ENCODE measurements at regions not wholly inside any gene's neighbourhood (a gene's known extent, or its start where the extent isn't known, plus 50 kb on each side); places are given as distances from the start of the nearest gene placed in this dataset.

DNA sequence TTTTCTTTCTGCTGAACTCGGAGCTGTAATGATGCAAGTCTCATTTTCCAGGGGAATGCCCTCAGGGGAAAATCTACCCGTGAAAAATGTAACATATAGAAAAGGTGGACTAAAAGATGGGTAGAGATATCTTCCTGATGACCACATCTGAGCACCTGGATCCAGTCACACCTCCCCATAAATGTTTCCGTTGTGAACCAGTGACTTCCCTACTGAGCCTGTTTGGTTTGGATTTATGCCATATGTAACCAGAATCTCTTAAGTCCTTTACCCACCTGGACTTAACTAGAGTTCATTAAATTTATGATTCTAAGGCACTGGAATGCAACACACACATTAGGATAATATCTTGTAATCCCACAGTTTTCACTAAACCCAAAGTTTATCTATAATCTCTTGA, 171.1 kb downstream of the ZNF330 start:
- H3K9me3 ChIP-seq (ENCODE audit: low read length) = no peaks in the 10 kb centered on the region
- Mint-ChIP-seq H3K27me3 (no peaks in the 10 kb centered on the region), H3K4me1 (no peaks in the 10 kb centered on the region), H3K27ac (no peak overlapping the region), H3K4me3 (no peak overlapping the region), H3K36me3 (no peaks in the 10 kb centered on the region), H3K9me3 (no peaks in the 10 kb centered on the region)
- ChIA-PET POLR2A (no interaction called here), CTCF (no interaction called here)
- no peaks in the 10 kb centered on the region for H3K27me3 ChIP-seq (ENCODE audit: insufficient read depth, low read length, poor library complexity, severe bottlenecking)
- no peak overlapping the region for H3K4me3 ChIP-seq (ENCODE audit: low read length)
- H3K27ac ChIP-seq (ENCODE audit: low read depth, low read length) = no peak overlapping the region
- no peak for DNase-seq
- H3K36me3 ChIP-seq (ENCODE audit: insufficient read depth, low read length) = no peaks in the 10 kb centered on the region
- no peaks in the 10 kb centered on the region for H3K4me1 ChIP-seq (ENCODE audit: insufficient read depth, low read length)

DNA sequence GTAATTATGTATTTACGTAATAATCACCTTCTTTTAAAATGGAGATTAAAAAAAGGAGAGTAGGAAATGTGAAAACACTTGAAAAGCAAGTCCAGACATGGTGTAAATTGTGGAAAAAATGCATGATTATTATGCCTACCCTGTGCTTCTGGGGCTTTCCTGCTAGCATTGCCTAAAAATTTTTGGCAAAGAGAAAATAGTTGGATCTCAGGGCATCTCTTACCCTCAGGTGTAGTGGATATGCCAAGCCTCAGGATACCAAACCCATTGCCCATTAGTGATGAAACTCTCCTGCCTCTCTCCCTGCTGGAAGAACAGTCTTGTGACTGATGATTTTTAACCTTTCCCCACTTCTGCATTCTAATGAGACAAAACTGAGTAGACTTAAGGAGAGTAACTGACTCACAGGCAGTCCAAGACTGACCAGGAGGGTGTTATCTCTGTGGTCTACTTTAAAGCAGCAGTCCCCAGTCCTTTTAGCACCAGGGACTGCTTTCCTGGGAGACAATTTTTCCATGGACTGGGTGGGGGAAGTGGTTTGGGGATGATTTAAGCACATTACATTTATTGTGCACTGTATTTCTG, 174.6 kb downstream of the ZNF330 start:
- Histone ChIP-seq H3K9me3 (ENCODE audit: low read length) (no peaks in the 10 kb centered on the region), H3K4me1 (ENCODE audit: insufficient read depth, low read length) (no peaks in the 10 kb centered on the region), H3K27me3 (ENCODE audit: insufficient read depth, low read length, poor library complexity, severe bottlenecking) (no peaks in the 10 kb centered on the region), H3K36me3 (ENCODE audit: insufficient read depth, low read length) (no peaks in the 10 kb centered on the region), H3K27ac (ENCODE audit: low read depth, low read length) (no peak overlapping the region), H3K4me3 (ENCODE audit: low read length) (no peak overlapping the region)
- Mint-ChIP-seq H3K4me1 (no peaks in the 10 kb centered on the region), H3K9me3 (no peaks in the 10 kb centered on the region), H3K4me3 (no peak overlapping the region), H3K27me3 (no peaks in the 10 kb centered on the region), H3K27ac (no peak overlapping the region), H3K36me3 (no peaks in the 10 kb centered on the region)
- no peak for DNase-seq
- CTCF ChIA-PET = no interaction called here
- POLR2A ChIA-PET = no interaction called here

- H3K9me3 ChIP-seq (ENCODE audit: low read length) = no peaks in the 10 kb centered on the region
- Mint-ChIP-seq H3K36me3 (no peaks in the 10 kb centered on the region), H3K27ac (no peak overlapping the region), H3K4me3 (no peak overlapping the region), H3K4me1 (no peaks in the 10 kb centered on the region), H3K27me3 (no peaks in the 10 kb centered on the region), H3K9me3 (no peaks in the 10 kb centered on the region)
- ChIA-PET POLR2A (no interaction called here), CTCF (no interaction called here)
- H3K4me3 ChIP-seq (ENCODE audit: low read length) = no peak overlapping the region
- H3K4me1 ChIP-seq (ENCODE audit: insufficient read depth, low read length) = no peaks in the 10 kb centered on the region
- no peaks in the 10 kb centered on the region for H3K36me3 ChIP-seq (ENCODE audit: insufficient read depth, low read length)
- no peak for DNase-seq
- no peak overlapping the region for H3K27ac ChIP-seq (ENCODE audit: low read depth, low read length)
- H3K27me3 ChIP-seq (ENCODE audit: insufficient read depth, low read length, poor library complexity, severe bottlenecking) = no peaks in the 10 kb centered on the region
Observed at GRCh38 chr4:141395919-141396318, 175.2 kb downstream of the ZNF330 start.

- no peaks in the 10 kb centered on the region for H3K27me3 Mint-ChIP-seq
- no peak for DNase-seq
- Histone ChIP-seq H3K27me3 (ENCODE audit: insufficient read depth, low read length, poor library complexity, severe bottlenecking) (no peaks in the 10 kb centered on the region), H3K4me3 (ENCODE audit: low read length) (no peak overlapping the region), H3K36me3 (ENCODE audit: insufficient read depth, low read length) (no peaks in the 10 kb centered on the region), H3K9me3 (ENCODE audit: low read length) (no peaks in the 10 kb centered on the region), H3K4me1 (ENCODE audit: insufficient read depth, low read length) (no peaks in the 10 kb centered on the region), H3K27ac (ENCODE audit: low read depth, low read length) (no peak overlapping the region)
- H3K9me3 Mint-ChIP-seq = no peaks in the 10 kb centered on the region
- ChIA-PET CTCF (no interaction called here), POLR2A (no interaction called here)
- H3K4me1 Mint-ChIP-seq = no peaks in the 10 kb centered on the region
- no peak overlapping the region for H3K4me3 Mint-ChIP-seq
- H3K36me3 Mint-ChIP-seq = no peaks in the 10 kb centered on the region
- H3K27ac Mint-ChIP-seq = no peak overlapping the region
Observed at GRCh38 chr4:141402712-141403111, 182.0 kb downstream of the ZNF330 start.

- Mint-ChIP-seq H3K4me1 (no peaks in the 10 kb centered on the region), H3K36me3 (no peaks in the 10 kb centered on the region), H3K27me3 (no peaks in the 10 kb centered on the region), H3K4me3 (no peak overlapping the region), H3K27ac (no peak overlapping the region), H3K9me3 (peaks cover 0 to 2% (median 0%) of the 10 kb centered on the region in 5 donors)
- ChIA-PET POLR2A (no interaction called here), CTCF (no interaction called here)
- no peak overlapping the region for H3K4me3 ChIP-seq (ENCODE audit: low read length)
- no peak for DNase-seq
- H3K27ac ChIP-seq (ENCODE audit: low read depth, low read length) = no peak overlapping the region
- no peaks in the 10 kb centered on the region for H3K27me3 ChIP-seq (ENCODE audit: insufficient read depth, low read length, poor library complexity, severe bottlenecking)
- H3K4me1 ChIP-seq (ENCODE audit: insufficient read depth, low read length) = no peaks in the 10 kb centered on the region
- H3K36me3 ChIP-seq (ENCODE audit: insufficient read depth, low read length) = no peaks in the 10 kb centered on the region
- no peaks in the 10 kb centered on the region for H3K9me3 ChIP-seq (ENCODE audit: low read length)
Observed at GRCh38 chr4:141403782-141404181, 183.1 kb downstream of the ZNF330 start.

DNA sequence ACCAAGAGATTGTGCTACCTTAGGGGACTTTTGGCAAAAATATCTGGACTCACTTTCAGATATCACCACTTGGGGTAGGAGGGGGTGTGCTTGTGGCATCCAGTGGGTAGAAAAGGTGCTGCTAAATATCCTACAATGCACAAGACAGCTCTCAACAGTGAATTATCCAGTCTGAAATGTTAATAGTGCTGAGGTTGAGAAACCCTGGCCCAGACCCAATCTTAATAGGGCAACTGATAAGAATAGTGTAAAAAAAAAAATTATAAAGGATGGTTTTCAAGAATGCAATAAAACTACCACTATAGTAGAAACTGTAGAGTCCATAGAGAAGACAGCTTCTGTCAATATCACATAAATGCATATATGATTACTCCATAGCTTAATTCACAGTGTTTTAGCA, 185.5 kb downstream of the ZNF330 start:
- no peak overlapping the region for H3K4me3 Mint-ChIP-seq
- peaks cover 0 to 7% (median 0%) of the 10 kb centered on the region in 5 donors for H3K9me3 Mint-ChIP-seq
- Histone ChIP-seq H3K27me3 (ENCODE audit: insufficient read depth, low read length, poor library complexity, severe bottlenecking) (no peaks in the 10 kb centered on the region), H3K4me3 (ENCODE audit: low read length) (no peak overlapping the region), H3K27ac (ENCODE audit: low read depth, low read length) (no peak overlapping the region), H3K9me3 (ENCODE audit: low read length) (no peaks in the 10 kb centered on the region), H3K4me1 (ENCODE audit: insufficient read depth, low read length) (no peaks in the 10 kb centered on the region), H3K36me3 (ENCODE audit: insufficient read depth, low read length) (no peaks in the 10 kb centered on the region)
- no peak for DNase-seq
- H3K4me1 Mint-ChIP-seq = no peaks in the 10 kb centered on the region
- no peaks in the 10 kb centered on the region for H3K27me3 Mint-ChIP-seq
- ChIA-PET CTCF (no interaction called here), POLR2A (no interaction called here)
- H3K36me3 Mint-ChIP-seq = no peaks in the 10 kb centered on the region
- H3K27ac Mint-ChIP-seq = no peak overlapping the region

GRCh38 chr4:141409556-141409955, 188.9 kb downstream of the ZNF330 start:
- no peak for DNase-seq
- Histone ChIP-seq H3K4me3 (ENCODE audit: low read length) (no peak overlapping the region), H3K36me3 (ENCODE audit: insufficient read depth, low read length) (no peaks in the 10 kb centered on the region), H3K27ac (ENCODE audit: low read depth, low read length) (no peak overlapping the region), H3K4me1 (ENCODE audit: insufficient read depth, low read length) (no peaks in the 10 kb centered on the region), H3K9me3 (ENCODE audit: low read length) (no peaks in the 10 kb centered on the region), H3K27me3 (ENCODE audit: insufficient read depth, low read length, poor library complexity, severe bottlenecking) (no peaks in the 10 kb centered on the region)
- ChIA-PET CTCF (no interaction called here), POLR2A (no interaction called here)
- H3K27ac Mint-ChIP-seq = no peak overlapping the region
- no peaks in the 10 kb centered on the region for H3K36me3 Mint-ChIP-seq
- H3K4me1 Mint-ChIP-seq = no peaks in the 10 kb centered on the region
- no peak overlapping the region for H3K4me3 Mint-ChIP-seq
- H3K9me3 Mint-ChIP-seq = peaks cover 0 to 7% (median 0%) of the 10 kb centered on the region in 5 donors
- H3K27me3 Mint-ChIP-seq = peaks cover 0 to 1% of the 10 kb centered on the region in 2 donors

- POLR2A ChIA-PET = no interaction called here
- Mint-ChIP-seq H3K4me3 (no peak overlapping the region), H3K36me3 (no peaks in the 10 kb centered on the region), H3K4me1 (no peaks in the 10 kb centered on the region), H3K9me3 (peaks cover 0 to 7% (median 0%) of the 10 kb centered on the region in 5 donors), H3K27me3 (peaks cover 0 to 1% of the 10 kb centered on the region in 2 donors), H3K27ac (no peak overlapping the region)
- Histone ChIP-seq H3K9me3 (ENCODE audit: low read length) (no peaks in the 10 kb centered on the region), H3K4me3 (ENCODE audit: low read length) (no peak overlapping the region), H3K4me1 (ENCODE audit: insufficient read depth, low read length) (no peaks in the 10 kb centered on the region), H3K27ac (ENCODE audit: low read depth, low read length) (no peak overlapping the region), H3K27me3 (ENCODE audit: insufficient read depth, low read length, poor library complexity, severe bottlenecking) (no peaks in the 10 kb centered on the region), H3K36me3 (ENCODE audit: insufficient read depth, low read length) (no peaks in the 10 kb centered on the region)
- CTCF ChIA-PET = no interaction called here
- no peak for DNase-seq
Observed at GRCh38 chr4:141410839-141411238, 190.1 kb downstream of the ZNF330 start.

DNA sequence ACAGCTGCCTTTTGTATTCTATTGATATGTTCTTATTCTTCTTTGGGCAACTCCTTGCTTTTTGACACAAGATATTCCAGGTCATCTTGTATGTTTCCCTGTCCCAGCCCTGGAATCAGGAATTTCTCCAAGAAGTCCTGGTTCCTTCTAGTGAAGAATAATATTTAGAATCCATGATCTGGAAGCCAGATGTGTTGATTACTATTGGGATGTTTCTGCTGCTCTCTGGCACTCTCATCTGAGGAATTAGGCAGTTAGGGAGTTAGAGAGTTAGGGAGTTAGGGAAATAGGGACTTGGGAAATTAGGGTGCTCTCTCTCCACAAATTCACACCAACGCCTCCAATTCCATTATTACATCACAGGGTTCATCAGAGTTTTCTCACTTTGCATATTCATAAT, 191.2 kb downstream of the ZNF330 start:
- H3K27me3 ChIP-seq (ENCODE audit: insufficient read depth, low read length, poor library complexity, severe bottlenecking) = no peaks in the 10 kb centered on the region
- Mint-ChIP-seq H3K4me3 (no peak overlapping the region), H3K4me1 (no peaks in the 10 kb centered on the region), H3K27ac (no peak overlapping the region), H3K9me3 (peaks cover 0 to 7% (median 0%) of the 10 kb centered on the region in 5 donors), H3K36me3 (no peaks in the 10 kb centered on the region), H3K27me3 (peaks cover 0 to 1% of the 10 kb centered on the region in 2 donors)
- H3K36me3 ChIP-seq (ENCODE audit: insufficient read depth, low read length) = no peaks in the 10 kb centered on the region
- no peak overlapping the region for H3K27ac ChIP-seq (ENCODE audit: low read depth, low read length)
- no peaks in the 10 kb centered on the region for H3K9me3 ChIP-seq (ENCODE audit: low read length)
- H3K4me1 ChIP-seq (ENCODE audit: insufficient read depth, low read length) = no peaks in the 10 kb centered on the region
- DNase-seq = no peak
- ChIA-PET CTCF (no interaction called here), POLR2A (no interaction called here)
- no peak overlapping the region for H3K4me3 ChIP-seq (ENCODE audit: low read length)

All from CD8-positive, alpha-beta memory T cell (primary cell).